Astrocyte (in vitro differentiated cells and primary cell): ENCODE measurements at regions not wholly inside any gene's neighbourhood (a gene's known extent, or its start where the extent isn't known, plus 50 kb on each side); places are given as distances from the start of the nearest gene placed in this dataset.

Source experiments
- DNase-seq: peaks from one replicate; pipeline ENCODE4 v3.0.0-alpha.2; 2010; ENCODE audit warnings: low read depth
- FAIRE-seq: peaks from 2 replicates; lab custom pipeline; 2011; peaks lifted over from hg19 to GRCh38; lab: Jason Lieb, UNC
- H2AFZ ChIP-seq: 2 replicates; pipeline ENCODE4 v1.6.0; 2012; ENCODE audit warnings: low read depth, low read length, inconsistent platforms
- H3K27ac ChIP-seq: 2 replicates; pipeline ENCODE4 v1.5.1; 2011; ENCODE audit warnings: low read depth, low read length, inconsistent platforms
- H3K27me3 ChIP-seq: 2 replicates; pipeline ENCODE4 v1.6.0; 2011; ENCODE audit warnings: low read length, inconsistent platforms; ENCODE audit not compliant: insufficient read depth
- H3K36me3 ChIP-seq: 2 replicates; pipeline ENCODE4 v1.5.1; 2011; ENCODE audit warnings: low read length, inconsistent platforms; ENCODE audit not compliant: insufficient read depth
- H3K4me1 ChIP-seq: 2 replicates; pipeline ENCODE4 v1.5.1; 2011; ENCODE audit warnings: low read length, inconsistent platforms; ENCODE audit not compliant: insufficient read depth
- H3K4me2 ChIP-seq: 2 replicates; pipeline ENCODE4 v1.6.0; 2012; ENCODE audit warnings: low read length, inconsistent platforms
- H3K4me3 ChIP-seq: 2 replicates; pipeline ENCODE4 v1.5.1; 2011; ENCODE audit warnings: low read depth, mild to moderate bottlenecking, low read length, inconsistent platforms; ENCODE audit not compliant: insufficient read depth
- H3K79me2 ChIP-seq: 2 replicates; pipeline ENCODE4 v1.6.0; 2012; ENCODE audit warnings: mild to moderate bottlenecking, low read length, inconsistent platforms; ENCODE audit not compliant: insufficient read depth
- H3K9ac ChIP-seq: 2 replicates; pipeline ENCODE4 v1.6.0; 2012; ENCODE audit warnings: mild to moderate bottlenecking, low read length, inconsistent platforms
- H3K9me3 ChIP-seq: 2 replicates; pipeline ENCODE4 v1.5.1; 2012; ENCODE audit warnings: low read depth, mild to moderate bottlenecking, low read length, inconsistent platforms; ENCODE audit not compliant: insufficient read depth
- H4K20me1 ChIP-seq: 2 replicates; pipeline ENCODE4 v1.6.0; 2012; ENCODE audit warnings: low read length, inconsistent platforms; ENCODE audit not compliant: insufficient read depth
- H3K27ac Mint-ChIP-seq: one replicate; pipeline ENCODE4 v1.8.0; 2021; ENCODE audit warnings: mild to moderate bottlenecking, mixed read lengths; ENCODE audit not compliant: unreplicated experiment
- H3K27me3 Mint-ChIP-seq: one replicate; pipeline ENCODE4 v1.8.0; 2021; ENCODE audit warnings: low read depth, mixed read lengths; ENCODE audit not compliant: unreplicated experiment
- H3K36me3 Mint-ChIP-seq: one replicate; pipeline ENCODE4 v1.8.0; 2021; ENCODE audit warnings: low read depth, mixed read lengths; ENCODE audit not compliant: unreplicated experiment
- H3K4me1 Mint-ChIP-seq: one replicate; pipeline ENCODE4 v1.8.0; 2021; ENCODE audit warnings: low read depth, mixed read lengths; ENCODE audit not compliant: unreplicated experiment
- H3K4me3 Mint-ChIP-seq: one replicate; pipeline ENCODE4 v1.8.0; 2021; ENCODE audit warnings: mild to moderate bottlenecking, moderate library complexity, mixed read lengths; ENCODE audit not compliant: unreplicated experiment
- H3K9me3 Mint-ChIP-seq: one replicate; pipeline ENCODE4 v1.8.0; 2021; ENCODE audit warnings: mild to moderate bottlenecking, mixed read lengths; ENCODE audit not compliant: unreplicated experiment
- EZH2 ChIP-seq: IDR thresholded peaks from 2 replicates; pipeline ENCODE4 v1.6.1; 2012; ENCODE audit warnings: mild to moderate bottlenecking, low read length, inconsistent platforms; ENCODE audit not compliant: insufficient read depth
- TF ChIP-seq, protein P1 (sequence below): IDR thresholded peaks from 2 replicates; pipeline ENCODE4 v1.5.1; 2011; ENCODE audit warnings: low read depth, mild to moderate bottlenecking, inconsistent platforms, low read length, moderate library complexity; ENCODE audit not compliant: insufficient read depth

DNA sequence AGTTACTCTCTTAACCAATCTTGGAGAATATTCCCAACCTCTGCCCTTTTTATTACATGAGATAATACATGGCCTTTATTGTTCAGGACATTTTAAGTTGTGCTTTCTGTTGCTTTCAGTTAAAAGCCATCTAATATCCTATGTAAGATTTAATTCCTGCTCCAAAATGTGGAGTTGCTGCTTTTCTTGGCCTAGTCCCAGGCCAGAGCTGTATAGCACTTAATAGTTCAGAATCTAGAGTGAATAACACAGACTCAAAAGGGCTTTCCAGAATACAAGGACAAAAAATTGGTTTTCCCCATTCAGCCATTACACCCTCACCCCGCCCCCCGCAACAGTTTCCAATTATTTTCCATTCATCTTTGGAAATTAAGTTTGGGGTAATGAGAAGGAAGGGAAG lies 144.3 kb upstream of the SMAD1 start:
- no peak overlapping the region for H3K4me3 Mint-ChIP-seq
- no peaks in the 10 kb centered on the region for H3K36me3 ChIP-seq
- H2AFZ ChIP-seq, result no peak overlapping the region
- H3K9me3 ChIP-seq, result no peaks in the 10 kb centered on the region
- no peak overlapping the region for H3K27ac Mint-ChIP-seq
- no peak overlapping the region for H3K27ac ChIP-seq
- no peaks in the 10 kb centered on the region for H3K9me3 Mint-ChIP-seq
- FAIRE-seq, result no peak
- no peaks in the 10 kb centered on the region for H3K79me2 ChIP-seq
- no peaks in the 10 kb centered on the region for H3K36me3 Mint-ChIP-seq
- peaks cover 5% of the 10 kb centered on the region for H3K4me1 Mint-ChIP-seq
- H3K27me3 ChIP-seq, result no peaks in the 10 kb centered on the region
- DNase-seq, result no peak
- H3K4me3 ChIP-seq, result no peak overlapping the region
- H3K27me3 Mint-ChIP-seq, result no peaks in the 10 kb centered on the region
- no peaks in the 10 kb centered on the region for H4K20me1 ChIP-seq
- H3K4me1 ChIP-seq, result no peaks in the 10 kb centered on the region
- TF ChIP-seq, protein P1, sequence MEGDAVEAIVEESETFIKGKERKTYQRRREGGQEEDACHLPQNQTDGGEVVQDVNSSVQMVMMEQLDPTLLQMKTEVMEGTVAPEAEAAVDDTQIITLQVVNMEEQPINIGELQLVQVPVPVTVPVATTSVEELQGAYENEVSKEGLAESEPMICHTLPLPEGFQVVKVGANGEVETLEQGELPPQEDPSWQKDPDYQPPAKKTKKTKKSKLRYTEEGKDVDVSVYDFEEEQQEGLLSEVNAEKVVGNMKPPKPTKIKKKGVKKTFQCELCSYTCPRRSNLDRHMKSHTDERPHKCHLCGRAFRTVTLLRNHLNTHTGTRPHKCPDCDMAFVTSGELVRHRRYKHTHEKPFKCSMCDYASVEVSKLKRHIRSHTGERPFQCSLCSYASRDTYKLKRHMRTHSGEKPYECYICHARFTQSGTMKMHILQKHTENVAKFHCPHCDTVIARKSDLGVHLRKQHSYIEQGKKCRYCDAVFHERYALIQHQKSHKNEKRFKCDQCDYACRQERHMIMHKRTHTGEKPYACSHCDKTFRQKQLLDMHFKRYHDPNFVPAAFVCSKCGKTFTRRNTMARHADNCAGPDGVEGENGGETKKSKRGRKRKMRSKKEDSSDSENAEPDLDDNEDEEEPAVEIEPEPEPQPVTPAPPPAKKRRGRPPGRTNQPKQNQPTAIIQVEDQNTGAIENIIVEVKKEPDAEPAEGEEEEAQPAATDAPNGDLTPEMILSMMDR, result no peak
- TF ChIP-seq EZH2, result no peak
- no peak overlapping the region for H3K9ac ChIP-seq
- H3K4me2 ChIP-seq, result no peak overlapping the region

DNA sequence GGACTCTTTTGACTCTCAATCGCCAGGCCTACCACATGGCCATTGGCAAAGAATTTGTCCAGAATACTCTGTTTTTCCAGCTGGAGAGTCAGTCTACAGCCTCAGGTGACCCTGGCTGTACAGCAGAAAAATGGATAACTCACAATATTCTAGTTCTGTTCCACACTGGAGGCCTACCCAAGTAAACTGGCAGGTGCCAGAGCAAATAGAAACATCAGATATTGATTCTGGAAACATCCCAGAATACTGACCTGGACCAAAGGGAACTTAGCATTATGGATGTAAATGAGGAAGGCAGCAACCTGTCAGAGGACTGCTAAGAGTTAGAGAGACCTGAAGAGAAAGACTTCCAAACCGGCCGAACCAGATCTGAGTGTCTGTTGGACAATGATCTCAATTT lies 147.9 kb upstream of the SMAD1 start:
- DNase-seq, result no peak
- no peak overlapping the region for H3K27ac ChIP-seq
- no peak overlapping the region for H3K4me3 Mint-ChIP-seq
- no peak overlapping the region for H3K4me3 ChIP-seq
- H3K36me3 ChIP-seq, result no peaks in the 10 kb centered on the region
- H3K79me2 ChIP-seq, result no peaks in the 10 kb centered on the region
- TF ChIP-seq EZH2, result no peak
- TF ChIP-seq, protein P1, result no peak
- no peaks in the 10 kb centered on the region for H3K9me3 ChIP-seq
- no peaks in the 10 kb centered on the region for H4K20me1 ChIP-seq
- no peak overlapping the region for H3K9ac ChIP-seq
- no peaks in the 10 kb centered on the region for H3K36me3 Mint-ChIP-seq
- no peak overlapping the region for H3K4me2 ChIP-seq
- H3K4me1 Mint-ChIP-seq, result no peaks in the 10 kb centered on the region
- no peaks in the 10 kb centered on the region for H3K27me3 ChIP-seq
- H3K9me3 Mint-ChIP-seq, result no peaks in the 10 kb centered on the region
- no peak overlapping the region for H2AFZ ChIP-seq
- H3K4me1 ChIP-seq, result no peaks in the 10 kb centered on the region
- no peak overlapping the region for H3K27ac Mint-ChIP-seq
- H3K27me3 Mint-ChIP-seq, result no peaks in the 10 kb centered on the region
- no peak for FAIRE-seq

DNA sequence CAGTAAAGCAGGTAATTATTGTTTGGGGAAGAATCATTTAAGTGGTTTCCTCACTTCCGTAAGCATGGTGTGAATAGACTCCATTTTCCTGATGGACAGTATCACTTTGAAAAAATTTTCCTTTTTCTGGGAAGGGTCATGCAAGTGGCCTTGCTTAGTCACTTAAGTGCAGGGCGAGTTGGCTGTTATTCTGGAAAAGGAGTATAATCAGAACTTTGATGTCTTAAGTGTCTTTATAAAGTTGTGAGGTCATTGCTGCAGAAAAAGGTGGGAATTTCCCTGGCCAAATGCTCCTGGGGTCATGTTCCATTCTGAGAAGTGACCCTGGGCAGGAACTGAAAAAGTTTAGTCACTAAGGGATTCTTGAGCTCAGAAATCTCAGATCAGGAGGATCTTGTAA lies 146.1 kb upstream of the OTUD4 start:
- no peaks in the 10 kb centered on the region for H3K9me3 ChIP-seq
- DNase-seq (peak; percentile 31), FAIRE-seq (no peak)
- no peak overlapping the region for H3K4me3 ChIP-seq
- Mint-ChIP-seq H3K4me1 (no peaks in the 10 kb centered on the region), H3K9me3 (peaks cover 3% of the 10 kb centered on the region), H3K4me3 (no peak overlapping the region), H3K27me3 (peaks cover 3% of the 10 kb centered on the region), H3K36me3 (no peaks in the 10 kb centered on the region), H3K27ac (no peak overlapping the region)
- H3K4me1 ChIP-seq, result no peaks in the 10 kb centered on the region
- H3K27ac ChIP-seq, result no peak overlapping the region
- TF ChIP-seq, protein P1, result no peak
- no peak overlapping the region for H3K9ac ChIP-seq
- no peaks in the 10 kb centered on the region for H3K27me3 ChIP-seq
- H3K79me2 ChIP-seq, result no peaks in the 10 kb centered on the region
- H4K20me1 ChIP-seq, result no peaks in the 10 kb centered on the region
- no peak overlapping the region for H3K4me2 ChIP-seq
- H2AFZ ChIP-seq, result no peak overlapping the region
- H3K36me3 ChIP-seq, result no peaks in the 10 kb centered on the region
